Uterus (tissue), 2 donors: ENCODE measurements at regions not wholly inside any gene's neighbourhood (a gene's known extent, or its start where the extent isn't known, plus 50 kb on each side); places are given as distances from the start of the nearest gene placed in this dataset.

Experiments
- POLR2A ChIP-seq, 2 donors: fragments of 450-650 bp; IDR thresholded peaks; one replicate each; pipeline ENCODE4 v1.6.1; 2016; ENCODE audit warnings: antibody characterized with exemption in 2 of 2, mild to moderate bottlenecking in 1 of 2, moderate library complexity in 1 of 2
- TF ChIP-seq, protein P1 (sequence below), 4 experiments: fragments of 200-600 bp in 2 of 4; fragments of 450-650 bp in 2 of 4; sonication (generic) in 2 of 4; IDR thresholded peaks; one replicate each; pipeline ENCODE4 v1.5.1; 2016 to 2019; ENCODE audit warnings: antibody characterized with exemption in 4 of 4, mild to moderate bottlenecking in 2 of 4, moderate library complexity in 1 of 4

GRCh38 chr2:163471947-163472346, 263.9 kb downstream of the FIGN start:
- TF ChIP-seq, protein P1, sequence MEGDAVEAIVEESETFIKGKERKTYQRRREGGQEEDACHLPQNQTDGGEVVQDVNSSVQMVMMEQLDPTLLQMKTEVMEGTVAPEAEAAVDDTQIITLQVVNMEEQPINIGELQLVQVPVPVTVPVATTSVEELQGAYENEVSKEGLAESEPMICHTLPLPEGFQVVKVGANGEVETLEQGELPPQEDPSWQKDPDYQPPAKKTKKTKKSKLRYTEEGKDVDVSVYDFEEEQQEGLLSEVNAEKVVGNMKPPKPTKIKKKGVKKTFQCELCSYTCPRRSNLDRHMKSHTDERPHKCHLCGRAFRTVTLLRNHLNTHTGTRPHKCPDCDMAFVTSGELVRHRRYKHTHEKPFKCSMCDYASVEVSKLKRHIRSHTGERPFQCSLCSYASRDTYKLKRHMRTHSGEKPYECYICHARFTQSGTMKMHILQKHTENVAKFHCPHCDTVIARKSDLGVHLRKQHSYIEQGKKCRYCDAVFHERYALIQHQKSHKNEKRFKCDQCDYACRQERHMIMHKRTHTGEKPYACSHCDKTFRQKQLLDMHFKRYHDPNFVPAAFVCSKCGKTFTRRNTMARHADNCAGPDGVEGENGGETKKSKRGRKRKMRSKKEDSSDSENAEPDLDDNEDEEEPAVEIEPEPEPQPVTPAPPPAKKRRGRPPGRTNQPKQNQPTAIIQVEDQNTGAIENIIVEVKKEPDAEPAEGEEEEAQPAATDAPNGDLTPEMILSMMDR (IDR thresholded peaks at IDR 0.05): no peak
- no peak for TF ChIP-seq POLR2A (IDR thresholded peaks at IDR 0.05)
